GM19397 (cell line): ENCODE measurements at regions not wholly inside any gene's neighbourhood (a gene's known extent, or its start where the extent isn't known, plus 50 kb on each side); places are given as distances from the start of the nearest gene placed in this dataset.

Source experiments
- ATAC-seq: cut with Tn5 transposase; IDR thresholded peaks from one replicate; pipeline ENCODE4 v1.9.1; 2021; ENCODE audit warnings: mild to moderate bottlenecking, moderate library complexity; ENCODE audit not compliant: unreplicated experiment

DNA sequence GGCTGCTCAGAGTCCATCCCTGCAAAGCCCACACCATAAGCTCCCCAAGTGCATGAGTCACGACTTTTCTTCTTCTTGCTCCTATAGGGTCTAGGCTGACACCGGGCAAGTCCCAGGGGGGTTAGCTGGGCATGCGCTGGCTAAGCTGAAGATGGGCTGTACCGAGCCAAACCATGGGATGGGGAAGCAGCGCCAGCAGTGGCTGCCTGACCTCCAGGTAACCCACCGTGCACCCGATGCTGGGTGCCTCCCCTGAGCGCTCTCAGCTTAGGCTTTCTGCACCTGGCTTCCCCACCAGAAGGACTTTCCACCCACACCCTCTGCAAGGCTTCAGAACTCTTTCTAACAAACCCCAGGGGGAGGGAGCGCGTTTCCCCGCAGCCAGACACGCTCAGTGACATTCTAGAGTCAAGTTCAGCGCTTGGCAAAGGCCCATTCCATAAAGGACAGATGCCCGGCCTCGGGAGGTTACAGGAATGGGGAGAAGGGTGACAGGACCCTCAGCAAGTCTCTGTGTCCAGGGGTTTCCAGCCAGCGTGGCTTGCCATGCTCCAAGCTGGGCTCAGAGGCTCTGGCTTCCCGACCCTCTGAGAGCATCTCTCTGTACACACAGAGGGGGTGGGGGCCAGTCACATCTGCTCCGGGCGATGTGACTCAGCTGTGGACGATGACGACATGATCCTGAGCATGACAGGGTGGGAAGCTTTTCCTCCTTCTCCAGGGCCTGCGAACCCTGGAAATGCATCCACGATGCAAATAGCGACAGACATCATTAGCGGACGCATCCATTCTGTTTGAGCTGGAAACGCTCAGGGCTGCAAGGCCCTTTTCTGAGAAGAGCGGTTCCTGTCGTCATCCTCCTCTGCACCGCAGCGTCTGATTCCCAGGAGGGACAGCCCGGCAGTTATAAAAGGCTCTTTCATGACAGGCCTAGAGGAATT is 107.8 kb downstream of the SIK1 start:
- ATAC-seq, result no peak

DNA sequence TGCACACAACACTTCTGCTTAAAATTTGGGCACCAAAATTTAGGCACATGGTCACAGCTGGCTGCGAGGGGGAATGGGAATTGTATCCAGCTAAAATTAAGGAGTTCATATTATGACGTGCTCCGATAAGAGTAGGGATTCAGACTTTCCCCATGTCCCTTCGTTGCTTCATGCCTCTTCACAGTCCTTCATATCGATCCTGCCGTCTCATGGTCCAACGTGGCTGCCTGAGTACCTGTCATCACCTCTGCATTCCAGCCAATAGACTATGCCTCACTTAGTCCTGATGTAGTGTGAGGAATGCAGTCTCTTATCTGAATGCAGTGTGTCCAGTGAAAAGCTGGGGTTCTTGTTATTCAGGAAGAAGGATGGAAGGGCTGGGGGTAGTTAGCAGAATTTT is 108.6 kb downstream of the SIK1 start:
- ATAC-seq, result no peak

DNA sequence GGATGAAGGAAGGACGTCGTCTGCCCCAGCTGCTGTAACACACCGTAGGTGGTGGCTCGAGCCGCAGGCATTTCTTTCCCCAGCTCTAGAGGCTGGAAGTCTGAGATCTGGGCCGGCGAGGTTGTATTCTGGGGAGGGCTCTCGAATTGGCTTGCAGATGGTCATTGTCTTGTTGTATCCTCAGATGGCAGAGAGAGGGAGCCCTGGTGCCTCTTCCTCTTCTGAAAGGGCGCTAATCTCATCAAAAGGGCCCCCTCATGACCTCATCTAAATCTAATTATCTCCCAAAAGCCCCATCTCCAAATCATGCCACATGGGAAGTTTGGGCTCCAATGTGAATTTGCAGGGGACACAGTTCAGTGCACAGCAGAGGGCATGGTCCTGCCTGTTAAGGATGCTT is 109.0 kb downstream of the SIK1 start:
- no peak for ATAC-seq

DNA sequence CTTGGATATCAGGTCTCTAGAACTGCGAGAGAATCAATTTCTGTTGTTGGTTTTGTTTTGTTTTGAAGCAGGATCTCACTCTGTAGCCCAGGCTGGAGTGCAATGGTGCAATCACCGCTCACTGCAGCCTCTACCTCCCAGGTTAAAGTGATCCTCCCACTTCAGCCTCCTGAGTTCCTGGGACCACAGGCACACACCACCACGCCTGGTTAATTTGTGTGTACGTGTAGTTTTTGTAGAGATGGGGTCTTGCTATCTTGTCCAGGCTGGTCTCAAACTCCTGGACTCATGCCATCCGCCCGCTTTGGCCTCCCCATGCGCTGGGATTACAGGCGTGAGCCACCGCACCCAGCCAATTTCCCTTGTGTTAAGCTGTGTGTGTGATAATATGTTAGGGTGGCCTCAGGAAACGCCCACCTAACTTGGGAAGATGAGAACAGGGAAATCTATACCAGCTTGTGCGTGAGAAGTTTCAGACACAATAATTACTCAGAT is 109.6 kb downstream of the SIK1 start:
- ATAC-seq, result no peak

DNA sequence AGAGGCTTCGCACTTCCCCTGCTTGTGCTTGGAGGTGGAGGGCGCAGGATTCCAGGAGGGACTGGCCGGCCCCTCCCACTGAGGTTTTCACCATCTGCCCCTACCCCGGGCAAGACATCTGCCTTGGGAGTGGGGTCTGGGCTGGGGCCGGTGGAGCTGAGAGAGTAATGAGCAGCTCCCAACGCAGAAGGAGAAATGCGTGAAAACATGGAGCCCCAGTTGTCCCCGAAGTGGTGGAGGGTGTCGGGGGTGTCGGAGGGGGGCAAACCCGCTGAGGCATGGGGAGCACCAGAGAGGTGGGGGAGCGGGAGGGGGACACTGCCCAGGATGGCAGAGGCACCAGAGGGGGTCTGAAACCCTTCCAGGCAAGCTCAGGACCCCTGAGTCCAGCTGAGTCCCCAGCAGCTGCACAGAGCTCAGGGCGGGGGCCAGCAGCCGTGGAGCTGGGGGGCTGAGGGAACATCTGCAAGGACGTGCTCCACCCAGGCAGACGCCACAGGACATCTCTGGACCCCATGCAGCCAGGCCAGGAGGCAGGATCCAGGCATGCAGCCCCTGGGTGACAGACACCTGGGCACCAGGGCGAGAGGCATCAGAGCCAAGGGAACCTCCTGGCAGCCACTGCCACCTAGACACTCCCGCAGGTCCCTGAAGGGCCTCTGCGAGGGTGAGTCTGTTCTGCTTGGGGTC is 110.6 kb downstream of the SIK1 start:
- no peak for ATAC-seq

DNA sequence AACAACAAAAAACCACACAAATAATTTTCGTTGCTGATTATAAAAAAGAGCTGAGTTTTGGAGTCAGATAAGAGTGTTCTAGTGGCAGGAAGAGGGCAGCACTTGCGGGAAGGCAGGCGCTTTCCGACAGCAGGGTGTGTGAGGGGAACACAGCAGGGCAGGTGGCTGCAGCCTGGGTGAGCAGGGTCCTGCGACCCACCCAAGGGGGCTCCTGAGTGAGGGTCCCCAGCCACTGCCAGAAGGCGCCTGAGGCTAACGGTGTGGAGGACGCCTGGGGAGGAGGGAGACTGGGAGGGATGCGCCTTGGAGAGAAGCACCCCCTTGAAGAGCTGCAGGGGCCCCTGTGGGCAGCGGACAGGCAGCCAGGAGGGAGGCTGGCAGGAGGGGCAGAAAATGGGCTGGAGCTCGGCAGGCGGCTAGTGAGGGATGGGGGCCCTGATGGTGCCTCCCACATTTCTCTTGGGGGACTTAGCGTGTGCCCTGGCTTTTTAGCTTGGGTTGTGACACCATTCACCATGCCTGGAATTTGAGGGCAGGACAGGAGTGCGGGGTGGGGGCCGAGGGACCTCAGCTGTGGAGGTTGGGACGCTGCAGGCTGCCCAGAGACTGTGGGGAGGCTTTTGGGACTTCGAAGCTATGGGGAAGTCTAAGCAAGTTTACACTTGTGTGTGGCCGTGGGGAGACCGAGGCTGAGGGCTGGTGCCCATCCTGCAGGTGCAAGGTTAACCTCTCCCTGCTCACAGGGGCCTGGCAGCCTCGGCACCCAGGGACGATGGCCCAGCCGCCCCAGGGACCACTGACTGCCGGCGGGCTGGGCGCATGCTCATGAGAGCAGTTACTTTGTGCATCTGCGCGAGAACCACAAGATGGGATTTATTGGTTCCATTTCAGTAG is 111.4 kb downstream of the SIK1 start:
- no peak for ATAC-seq

DNA sequence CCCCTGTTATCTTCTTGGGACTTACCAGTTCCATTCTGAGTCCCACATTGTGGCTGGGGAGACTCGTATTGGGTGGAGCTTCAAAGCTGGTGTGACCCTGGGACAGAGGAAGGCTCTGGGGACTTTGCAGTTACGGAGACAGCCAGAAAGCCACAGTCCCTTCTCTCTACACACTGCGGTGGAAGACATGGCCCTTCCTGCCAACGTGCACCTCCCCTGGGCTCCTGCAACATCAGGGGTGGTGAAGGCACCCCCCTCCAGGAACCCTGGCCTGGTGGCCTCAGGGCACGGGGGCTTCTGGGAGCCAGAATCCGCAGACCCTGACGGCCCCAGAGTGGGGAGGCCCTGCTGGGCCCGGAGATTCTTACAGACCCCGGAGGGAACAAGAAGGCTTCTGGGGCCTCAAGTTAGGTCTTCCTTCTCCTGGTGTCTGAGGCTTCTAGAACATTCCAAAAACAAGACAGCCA is 113.0 kb downstream of the SIK1 start:
- ATAC-seq, result no peak

DNA sequence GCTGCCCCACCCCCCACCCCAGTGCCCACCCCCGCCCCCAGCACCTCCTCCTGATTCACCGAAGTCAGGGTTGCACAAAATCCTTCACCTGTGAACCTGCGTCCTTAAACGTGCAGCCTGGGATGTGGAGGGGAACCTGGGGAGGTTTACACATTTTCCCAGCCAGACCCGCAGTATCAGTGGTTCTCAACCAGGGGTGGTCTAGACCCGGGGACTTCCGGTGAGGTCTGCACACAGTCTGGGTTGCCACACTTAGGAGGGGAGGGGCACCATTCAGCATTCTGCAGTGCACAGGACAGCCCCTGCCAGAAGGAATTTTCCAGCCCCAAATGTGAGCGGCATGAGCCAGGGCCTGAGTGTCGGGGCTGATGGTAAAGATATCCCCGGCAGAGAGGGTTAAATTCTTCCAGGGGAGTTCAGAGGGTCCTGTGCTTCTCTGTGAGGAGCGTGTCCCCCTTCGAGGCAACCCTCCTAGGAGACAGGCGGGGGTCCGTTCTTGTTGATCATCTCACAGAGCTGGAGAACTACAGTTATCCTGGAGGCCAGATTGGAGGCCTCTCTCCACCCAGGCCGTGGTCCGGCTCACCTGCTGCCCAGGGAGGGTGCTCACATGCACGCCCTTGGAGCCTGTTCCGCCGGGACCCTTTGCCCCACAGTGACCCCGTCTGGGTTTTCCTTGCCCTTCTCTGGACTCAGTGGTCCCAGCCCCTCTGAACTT is 113.6 kb downstream of the SIK1 start:
- no peak for ATAC-seq

DNA sequence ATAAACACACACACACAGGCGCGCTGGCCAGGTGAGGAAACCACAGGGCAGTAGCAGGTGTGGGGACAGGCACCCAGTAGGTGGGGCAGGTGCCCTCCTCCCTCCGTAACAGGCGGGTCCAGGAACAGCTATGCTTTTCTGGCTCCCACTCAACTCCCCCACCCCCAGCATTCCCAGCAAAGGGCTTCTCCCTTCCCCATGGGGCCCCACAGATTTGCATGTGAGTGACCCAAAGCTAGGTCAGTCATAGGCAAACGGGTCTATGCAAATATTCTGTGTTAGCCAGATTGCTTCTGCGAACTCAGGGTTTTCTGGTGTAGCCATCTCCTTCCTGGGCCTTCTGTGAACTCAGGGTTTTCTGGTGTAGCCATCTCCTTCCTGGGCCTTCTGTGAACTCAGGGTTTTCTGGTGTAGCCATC is 114.2 kb downstream of the SIK1 start:
- no peak for ATAC-seq

DNA sequence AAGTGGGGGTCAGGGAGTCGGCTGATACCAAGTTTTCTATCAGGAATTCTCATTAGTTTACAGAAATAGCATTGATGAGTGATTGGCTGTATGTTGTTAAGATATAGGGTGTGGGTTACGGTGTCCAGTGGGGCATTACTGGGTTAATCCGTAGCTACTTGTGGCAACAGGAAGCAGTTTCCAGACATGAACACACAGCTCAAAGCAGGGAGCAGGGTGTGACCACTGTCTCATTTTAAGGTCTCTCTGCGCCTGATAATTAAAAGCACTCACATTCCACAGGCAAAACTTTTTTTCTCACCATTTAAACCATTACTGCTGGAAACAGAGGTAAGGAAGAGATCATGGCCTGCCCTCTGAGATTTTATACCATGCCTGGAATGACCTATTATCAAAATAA is 114.9 kb downstream of the SIK1 start:
- no peak for ATAC-seq

DNA sequence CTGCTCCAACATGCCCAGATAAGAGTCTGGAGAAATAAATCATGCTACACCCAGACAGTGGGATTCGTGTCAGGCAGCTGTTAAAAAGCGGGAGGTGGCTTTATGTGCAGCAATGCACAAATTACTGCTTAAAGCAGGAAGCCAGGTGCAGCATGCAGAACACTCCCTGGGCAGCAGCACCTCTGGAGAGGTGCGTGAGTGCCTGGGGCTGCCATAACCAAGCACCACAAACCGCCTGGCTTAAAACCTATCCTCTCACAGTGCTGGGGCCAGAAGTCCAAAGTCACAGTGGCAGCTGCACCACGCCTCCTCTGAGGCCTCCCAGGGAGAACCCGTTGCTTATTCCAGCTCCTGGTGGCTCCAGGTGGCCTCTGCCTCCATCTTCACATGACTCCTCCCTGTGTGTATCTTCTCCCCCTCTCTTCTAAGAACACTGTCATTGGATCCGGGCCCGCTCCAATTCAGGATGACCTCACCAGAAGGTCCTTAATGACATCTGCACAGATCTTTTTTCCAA is 115.6 kb downstream of the SIK1 start:
- no peak for ATAC-seq

DNA sequence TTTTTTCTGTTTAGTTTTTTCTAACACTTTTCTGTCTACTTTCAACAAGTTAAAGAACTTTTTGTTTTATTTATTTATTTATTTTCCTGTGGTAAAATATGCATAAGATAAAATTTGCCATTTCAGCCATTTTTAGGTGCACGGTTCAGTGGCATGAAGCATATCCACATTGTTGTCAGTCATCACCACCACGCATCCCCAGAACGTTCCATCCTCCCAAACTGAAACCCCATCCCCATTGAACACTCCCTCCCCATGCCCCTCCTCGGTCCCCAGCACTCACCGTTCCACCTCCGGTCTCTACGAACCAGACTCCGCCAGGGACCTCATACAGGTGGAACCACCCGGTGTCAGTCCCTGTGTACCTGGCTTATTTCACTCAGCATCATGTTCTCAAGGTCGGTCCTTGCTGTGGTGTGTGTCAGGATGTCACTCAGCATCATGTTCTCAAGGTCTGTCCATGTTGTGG is 118.1 kb downstream of the SIK1 start:
- ATAC-seq, result no peak

DNA sequence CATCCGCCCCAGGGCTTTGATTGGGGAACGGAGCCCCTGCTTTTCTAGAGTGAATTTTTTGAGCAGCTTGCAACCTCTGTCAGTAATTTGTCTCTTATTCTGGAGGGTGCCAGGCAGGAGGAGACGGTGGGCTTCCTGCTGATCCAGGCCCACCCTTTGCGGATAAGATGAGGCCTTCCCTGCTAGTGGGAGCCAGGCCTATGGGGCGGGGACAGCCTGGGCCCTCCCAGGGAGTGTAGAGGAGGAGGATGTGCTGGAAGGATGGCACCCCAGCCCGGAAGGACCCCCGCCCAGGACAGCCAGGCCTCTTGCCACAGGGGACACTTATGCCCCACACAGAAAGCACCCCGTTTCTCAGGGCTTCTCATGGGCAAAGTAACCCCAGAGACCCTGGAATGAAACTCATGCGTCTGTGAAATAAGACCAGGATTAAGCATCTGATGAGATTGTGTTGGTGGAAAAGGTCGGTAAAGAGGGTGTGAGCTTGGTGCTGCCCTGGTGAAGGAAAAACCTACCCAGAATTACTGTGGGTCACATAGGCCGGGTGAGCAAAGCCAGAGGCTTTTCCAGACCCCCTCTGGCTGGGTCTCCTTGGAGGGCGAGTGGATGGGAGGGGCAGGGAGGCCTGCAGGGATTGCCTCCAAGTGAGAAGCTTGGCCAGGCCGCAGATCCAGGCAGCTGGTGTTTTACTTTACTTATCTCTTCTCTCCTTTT is 118.7 kb downstream of the SIK1 start:
- ATAC-seq, result no peak

DNA sequence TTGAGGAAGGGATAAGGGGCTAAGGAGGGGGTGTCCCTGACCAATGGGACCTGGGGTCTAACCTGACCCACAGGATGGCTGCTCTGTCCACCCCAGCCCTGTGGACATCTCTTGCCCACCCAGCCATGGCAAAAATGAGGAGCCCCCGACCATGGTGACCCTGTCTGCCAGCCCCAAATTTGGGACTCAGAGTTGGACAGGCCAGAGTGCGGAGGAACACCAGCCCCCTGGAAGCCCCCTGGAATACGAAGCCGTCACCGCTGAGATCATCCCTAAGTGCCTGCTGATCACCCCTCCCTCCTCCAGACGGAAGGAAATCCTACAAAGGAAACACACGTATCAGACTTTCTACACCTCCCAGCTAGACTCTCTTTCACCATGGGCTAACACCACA is 119.3 kb downstream of the SIK1 start:
- ATAC-seq, result no peak

DNA sequence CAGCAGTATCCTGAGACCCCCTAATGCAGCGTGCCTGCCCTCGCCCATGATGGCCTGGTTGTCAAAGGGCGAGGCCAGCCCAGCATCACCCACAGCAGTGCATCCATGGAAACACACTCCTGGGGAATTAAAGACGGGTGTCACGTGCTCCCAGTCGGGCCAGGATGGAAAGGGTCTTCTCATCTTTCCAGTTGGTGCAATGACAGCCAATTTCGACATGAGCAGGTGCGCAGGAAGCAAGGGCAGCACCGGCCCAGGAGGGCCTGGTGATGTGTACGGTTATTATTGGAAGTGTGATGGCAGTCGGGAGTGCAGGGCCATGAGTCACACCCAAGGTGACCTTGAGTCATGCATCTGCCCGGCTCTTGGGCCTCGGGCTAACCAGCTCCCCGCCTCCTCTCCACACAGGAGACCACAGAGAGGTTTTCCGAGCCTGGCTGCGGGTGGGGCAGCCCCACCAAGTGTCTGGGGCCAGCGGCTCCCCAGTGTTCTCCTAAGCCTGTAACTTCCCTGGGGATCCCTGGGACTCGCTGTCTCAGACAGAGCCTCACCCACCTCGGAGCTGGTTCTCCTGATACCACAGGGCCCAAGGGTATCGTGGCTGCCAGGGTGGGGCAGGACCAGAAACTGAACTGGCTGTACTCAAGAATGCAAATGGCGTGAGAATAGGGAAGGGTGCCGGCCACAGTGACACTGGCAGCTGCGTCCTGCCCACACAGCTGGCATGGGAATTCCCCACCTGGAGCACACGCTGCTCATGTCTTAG is 119.8 kb downstream of the SIK1 start:
- no peak for ATAC-seq

DNA sequence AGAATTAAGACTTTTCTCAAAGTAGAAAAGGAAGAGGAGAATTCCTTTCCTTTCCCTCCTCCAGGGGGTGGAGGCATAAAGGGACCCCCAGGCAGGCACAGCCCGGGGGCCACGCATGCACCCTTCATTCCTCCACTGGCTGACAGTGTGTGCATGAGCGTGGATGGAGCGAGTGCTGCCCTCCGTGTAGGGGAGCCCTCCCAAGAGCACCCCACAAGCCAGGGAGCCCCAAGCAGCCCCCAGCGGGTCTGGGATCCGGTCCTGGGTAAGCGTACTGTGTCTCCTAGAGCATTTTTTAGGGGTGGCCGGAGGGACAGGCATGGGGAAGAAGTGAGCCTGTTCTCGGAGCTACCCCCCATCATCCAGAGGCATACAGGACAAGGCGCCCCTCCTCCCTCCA is 120.5 kb downstream of the SIK1 start:
- ATAC-seq, result no peak

DNA sequence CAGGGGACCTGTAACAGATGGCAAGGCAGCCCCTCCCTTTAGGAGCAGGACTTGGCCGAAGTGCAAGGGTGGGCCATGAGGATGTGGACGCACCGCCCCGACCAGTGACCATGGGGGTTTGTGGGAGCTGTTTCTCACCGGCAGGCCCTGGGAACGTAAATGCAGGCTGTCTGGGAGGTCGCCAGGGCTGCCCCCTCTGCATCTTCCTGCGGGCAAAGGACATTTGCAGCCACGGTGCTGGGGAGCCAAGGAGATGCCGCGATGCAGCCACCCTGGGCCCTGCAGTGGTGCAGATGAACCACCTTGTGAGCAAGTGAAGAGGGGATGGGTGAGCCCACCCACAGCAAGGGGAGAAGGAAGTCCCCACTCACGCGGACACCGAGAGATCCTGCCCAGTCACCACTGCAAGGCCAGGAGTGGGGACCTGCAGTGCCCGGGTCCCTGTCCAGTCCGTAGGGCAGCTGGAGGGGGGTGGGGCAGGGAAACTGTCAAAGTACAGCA is 121.1 kb downstream of the SIK1 start:
- no peak for ATAC-seq

DNA sequence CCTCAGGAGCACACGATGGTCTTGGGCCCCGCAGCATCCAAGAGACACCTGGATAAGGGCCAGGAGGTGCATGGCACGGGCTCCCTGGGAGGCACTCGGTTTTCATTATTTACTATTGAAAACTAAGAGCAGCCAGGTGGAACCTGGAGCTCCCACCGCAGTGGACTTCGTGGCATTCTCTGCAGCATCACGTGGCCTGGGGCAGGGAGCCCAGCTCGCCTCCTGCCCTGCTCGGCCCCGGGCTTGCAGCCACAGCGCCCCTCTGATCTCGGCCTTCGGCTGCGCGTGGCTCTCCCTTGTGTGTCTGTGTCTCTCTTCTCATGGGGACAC is 121.6 kb downstream of the SIK1 start:
- no peak for ATAC-seq
